ENCODE measurements at regions not wholly inside any gene's neighbourhood (a gene's known extent, or its start where the extent isn't known, plus 50 kb on each side); places are given as distances from the start of the nearest gene placed in this dataset.

GRCh38 chrX:36908801-36909675 lies 99.1 kb upstream of the FAM47C start:
- DNase-seq (ENCODE audit: low read depth): no peak

GRCh38 chrX:36909676-36910030 lies 98.5 kb upstream of the FAM47C start:
- H3K4me3 ChIP-seq (ENCODE audit: low read depth, low read length): no peak overlapping the region
- DNase-seq (ENCODE audit: low read depth): no peak

More at GRCh38 chrX:36908801-36909675, 99.1 kb upstream of the FAM47C start:
- H3K4me3 ChIP-seq (ENCODE audit: low read depth, low read length): no peak overlapping the region

GRCh38 chrX:36913551-36913950 lies 94.6 kb upstream of the FAM47C start:
- no peak overlapping the region for H3K4me3 ChIP-seq (ENCODE audit: low read depth, low read length)
- DNase-seq (ENCODE audit: low read depth): no peak

GRCh38 chrX:36916941-36917340 lies 91.2 kb upstream of the FAM47C start:
- no peak for DNase-seq (ENCODE audit: low read depth)
- H3K4me3 ChIP-seq (ENCODE audit: low read depth, low read length): no peak overlapping the region

- DNase-seq (ENCODE audit: low read depth): no peak
- no peak overlapping the region for H3K4me3 ChIP-seq (ENCODE audit: low read depth, low read length)
Measured at GRCh38 chrX:36927712-36928111, 80.5 kb upstream of the FAM47C start.

GRCh38 chrX:36930491-36930890 lies 77.7 kb upstream of the FAM47C start:
- DNase-seq (ENCODE audit: low read depth): no peak
- no peak overlapping the region for H3K4me3 ChIP-seq (ENCODE audit: low read depth, low read length)

GRCh38 chrX:36947214-36947613 lies 61.0 kb upstream of the FAM47C start:
- DNase-seq (ENCODE audit: low read depth): no peak
- H3K4me3 ChIP-seq (ENCODE audit: low read depth, low read length): no peak overlapping the region

- DNase-seq (ENCODE audit: low read depth): no peak
- H3K4me3 ChIP-seq (ENCODE audit: low read depth, low read length): no peak overlapping the region
Measured at GRCh38 chrX:36950495-36951253, 57.5 kb upstream of the FAM47C start.

GRCh38 chrX:36957425-36958328 lies 50.5 kb upstream of the FAM47C start:
- no peak for DNase-seq (ENCODE audit: low read depth)
- peak overlapping the region; percentile 30 for H3K4me3 ChIP-seq (ENCODE audit: low read depth, low read length)

All from skeletal muscle cell (primary cell).